ENCODE measurements at regions not wholly inside any gene's neighbourhood (a gene's known extent, or its start where the extent isn't known, plus 50 kb on each side); places are given as distances from the start of the nearest gene placed in this dataset.

- no peak for TF ChIP-seq POLR2A (IDR thresholded peaks at IDR 0.05; ENCODE audit: low read length)
- no peak for TF ChIP-seq GATA1 (IDR thresholded peaks at IDR 0.05; ENCODE audit: low read depth, low read length)
These were observed 87.0 kb upstream of the SPATS2L start for GRCh38 chr2:200219309-200220113.

Measured in erythroblast (primary cell).